ENCODE measurements at regions not wholly inside any gene's neighbourhood (a gene's known extent, or its start where the extent isn't known, plus 50 kb on each side); places are given as distances from the start of the nearest gene placed in this dataset.

DNA sequence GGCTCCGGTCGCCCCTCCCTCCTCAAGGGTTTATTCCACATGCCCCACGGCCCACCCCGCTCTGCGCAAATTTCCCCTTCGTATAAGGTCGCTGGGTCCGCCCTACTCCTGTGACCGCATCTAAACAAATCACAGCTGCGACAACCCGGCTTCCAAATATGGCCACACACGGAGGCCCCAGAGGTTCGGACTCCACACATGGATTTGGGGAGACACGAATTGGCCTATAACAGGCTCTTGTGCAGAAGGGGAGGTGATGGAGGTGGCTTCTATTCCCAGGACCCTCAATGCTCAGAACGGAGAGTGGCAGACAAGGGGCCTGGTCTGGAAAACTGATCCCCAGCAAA lies 90.1 kb downstream of the FOXL3 start:
- H3K27me3 ChIP-seq (ENCODE audit: control insufficient read depth, extremely low read depth, insufficient read depth, low read length), result no peaks in the 10 kb centered on the region
- H3K4me3 ChIP-seq (ENCODE audit: control insufficient read depth in 2 of 3, extremely low read depth in 1 of 3, insufficient read depth in 2 of 3, low read depth in 1 of 3, low read length in 3 of 3), result no peak overlapping the region
- no peak for FAIRE-seq

DNA sequence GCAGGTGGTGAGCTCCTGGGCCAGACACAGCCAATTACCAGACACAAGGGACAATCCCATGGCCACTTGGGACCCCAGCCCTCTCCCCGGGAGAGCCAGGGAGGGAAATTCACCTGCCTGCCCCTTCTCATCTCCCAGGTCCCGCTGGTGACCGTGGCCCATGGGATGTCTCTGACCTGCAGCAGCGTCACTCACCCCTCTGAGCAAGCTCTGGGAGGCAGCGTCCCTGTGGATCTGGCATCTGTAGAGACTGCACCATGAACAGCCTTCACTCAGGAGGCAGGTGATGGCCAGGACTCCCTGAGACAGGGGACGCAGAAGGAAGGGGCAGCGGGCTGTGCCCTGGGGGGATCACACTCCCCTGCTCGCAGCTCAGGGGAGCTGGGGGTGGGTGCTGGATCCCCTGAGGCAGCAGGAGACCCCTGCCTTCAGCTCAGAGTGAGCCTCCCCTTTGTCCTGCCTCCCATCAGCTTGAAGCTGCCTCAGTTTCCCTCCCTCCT lies 90.8 kb downstream of the FOXL3 start:
- no peak overlapping the region for H3K27ac ChIP-seq (ENCODE audit: control insufficient read depth, insufficient read depth, low read length)
- no peaks in the 10 kb centered on the region for H4K20me1 ChIP-seq (ENCODE audit: control insufficient read depth, extremely low read depth, insufficient read depth, low read length)
- no peak overlapping the region for H3K9ac ChIP-seq (ENCODE audit: control insufficient read depth, extremely low read depth, insufficient read depth, low read length)
- dilution Hi-C loops (cut with MboI; ENCODE audit: extremely low pct_ligation_motif_present, low sequenced_read_pairs), result no loop called here
- H3K4me2 ChIP-seq (ENCODE audit: control insufficient read depth, extremely low read depth, insufficient read depth, low read depth, low read length), result no peak overlapping the region
- H3K4me1 ChIP-seq (ENCODE audit: control insufficient read depth, extremely low read depth, insufficient read depth, low read length), result peaks cover 17% of the 10 kb centered on the region
- no peak overlapping the region for H2AFZ ChIP-seq (ENCODE audit: control insufficient read depth, low read length)
- no peaks in the 10 kb centered on the region for H3K9me1 ChIP-seq (ENCODE audit: control insufficient read depth, extremely low read depth, insufficient read depth, low read length)
- DNase-seq (ENCODE audit: low read depth, low spot score) (no peak), FAIRE-seq (no peak)
- no peaks in the 10 kb centered on the region for H3K79me2 ChIP-seq (ENCODE audit: control insufficient read depth, insufficient read depth, low read length)
- TF ChIP-seq, protein P1, sequence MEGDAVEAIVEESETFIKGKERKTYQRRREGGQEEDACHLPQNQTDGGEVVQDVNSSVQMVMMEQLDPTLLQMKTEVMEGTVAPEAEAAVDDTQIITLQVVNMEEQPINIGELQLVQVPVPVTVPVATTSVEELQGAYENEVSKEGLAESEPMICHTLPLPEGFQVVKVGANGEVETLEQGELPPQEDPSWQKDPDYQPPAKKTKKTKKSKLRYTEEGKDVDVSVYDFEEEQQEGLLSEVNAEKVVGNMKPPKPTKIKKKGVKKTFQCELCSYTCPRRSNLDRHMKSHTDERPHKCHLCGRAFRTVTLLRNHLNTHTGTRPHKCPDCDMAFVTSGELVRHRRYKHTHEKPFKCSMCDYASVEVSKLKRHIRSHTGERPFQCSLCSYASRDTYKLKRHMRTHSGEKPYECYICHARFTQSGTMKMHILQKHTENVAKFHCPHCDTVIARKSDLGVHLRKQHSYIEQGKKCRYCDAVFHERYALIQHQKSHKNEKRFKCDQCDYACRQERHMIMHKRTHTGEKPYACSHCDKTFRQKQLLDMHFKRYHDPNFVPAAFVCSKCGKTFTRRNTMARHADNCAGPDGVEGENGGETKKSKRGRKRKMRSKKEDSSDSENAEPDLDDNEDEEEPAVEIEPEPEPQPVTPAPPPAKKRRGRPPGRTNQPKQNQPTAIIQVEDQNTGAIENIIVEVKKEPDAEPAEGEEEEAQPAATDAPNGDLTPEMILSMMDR (optimal IDR thresholded peaks at IDR 0.05 in 1 of 3, IDR thresholded peaks at IDR 0.05 in 1 of 3, conservative IDR thresholded peaks at IDR 0.05 in 1 of 3; ENCODE audit: extremely low read depth in 1 of 3, insufficient read depth in 2 of 3, low read length in 3 of 3), result no peak
- no peak for TF ChIP-seq EZH2 (IDR thresholded peaks at IDR 0.05; ENCODE audit: low read length)
- H3K4me3 ChIP-seq (ENCODE audit: control insufficient read depth in 2 of 3, extremely low read depth in 1 of 3, insufficient read depth in 2 of 3, low read depth in 1 of 3, low read length in 3 of 3), result no peak overlapping the region
- no peaks in the 10 kb centered on the region for H3K27me3 ChIP-seq (ENCODE audit: control insufficient read depth, extremely low read depth, insufficient read depth, low read length)
- no peaks in the 10 kb centered on the region for H3K9me3 ChIP-seq (ENCODE audit: control insufficient read depth, low read depth, low read length)
- H3K36me3 ChIP-seq (ENCODE audit: control insufficient read depth in 2 of 2, extremely low read depth in 1 of 2, insufficient read depth in 2 of 2, low read length in 2 of 2), result no peaks in the 10 kb centered on the region

More for the DNA sequence above, 90.1 kb downstream of the FOXL3 start:
- peaks cover 19% of the 10 kb centered on the region for H3K4me1 ChIP-seq (ENCODE audit: control insufficient read depth, extremely low read depth, insufficient read depth, low read length)
- H3K79me2 ChIP-seq (ENCODE audit: control insufficient read depth, insufficient read depth, low read length), result no peaks in the 10 kb centered on the region
- no peak overlapping the region for H3K9ac ChIP-seq (ENCODE audit: control insufficient read depth, extremely low read depth, insufficient read depth, low read length)
- H2AFZ ChIP-seq (ENCODE audit: control insufficient read depth, low read length), result no peak overlapping the region
- no peaks in the 10 kb centered on the region for H3K36me3 ChIP-seq (ENCODE audit: control insufficient read depth in 2 of 2, extremely low read depth in 1 of 2, insufficient read depth in 2 of 2, low read length in 2 of 2)
- H3K4me2 ChIP-seq (ENCODE audit: control insufficient read depth, extremely low read depth, insufficient read depth, low read depth, low read length), result no peak overlapping the region
- dilution Hi-C loops (cut with MboI; ENCODE audit: extremely low pct_ligation_motif_present, low sequenced_read_pairs), result no loop called here
- TF ChIP-seq EZH2 (IDR thresholded peaks at IDR 0.05; ENCODE audit: low read length), result no peak
- TF ChIP-seq, protein P1 (optimal IDR thresholded peaks at IDR 0.05 in 1 of 3, IDR thresholded peaks at IDR 0.05 in 1 of 3, conservative IDR thresholded peaks at IDR 0.05 in 1 of 3; ENCODE audit: extremely low read depth in 1 of 3, insufficient read depth in 2 of 3, low read length in 3 of 3), result no peak
- no peaks in the 10 kb centered on the region for H4K20me1 ChIP-seq (ENCODE audit: control insufficient read depth, extremely low read depth, insufficient read depth, low read length)
- DNase-seq (ENCODE audit: low read depth, low spot score), result no peak
- H3K9me1 ChIP-seq (ENCODE audit: control insufficient read depth, extremely low read depth, insufficient read depth, low read length), result no peaks in the 10 kb centered on the region
- no peaks in the 10 kb centered on the region for H3K9me3 ChIP-seq (ENCODE audit: control insufficient read depth, low read depth, low read length)
- no peak overlapping the region for H3K27ac ChIP-seq (ENCODE audit: control insufficient read depth, insufficient read depth, low read length)

Data from keratinocyte (primary cell).